ENCODE measurements at regions not wholly inside any gene's neighbourhood (a gene's known extent, or its start where the extent isn't known, plus 50 kb on each side); places are given as distances from the start of the nearest gene placed in this dataset.

DNA sequence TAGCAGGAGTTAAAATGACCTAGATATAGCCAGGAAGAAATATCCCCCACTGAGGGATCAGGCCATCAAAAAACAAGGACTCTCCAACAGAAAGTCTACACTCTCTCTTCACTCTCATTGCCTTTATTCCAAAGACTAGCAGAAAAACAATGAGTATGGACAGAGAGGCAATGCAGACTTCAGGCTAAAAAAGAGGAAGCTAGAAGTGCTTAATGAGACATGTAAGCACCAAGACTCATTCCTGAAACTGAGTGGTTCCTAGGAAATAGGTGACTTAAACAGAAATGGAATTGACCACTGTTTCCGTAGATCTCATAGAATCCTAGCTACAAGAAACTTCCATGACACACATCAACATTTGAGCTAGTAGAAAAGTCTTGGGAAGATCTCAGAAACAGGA lies 387.3 kb downstream of the KDM5D start:
- Histone ChIP-seq H3K4me3 (ENCODE audit: control extremely low read depth in 1 of 5, extremely low read depth in 1 of 5, insufficient read depth in 1 of 5, low read depth in 2 of 5, low read length in 4 of 5) (no peak overlapping the region), H2AFZ (ENCODE audit: insufficient read depth, low read depth, low read length, poor library complexity, severe bottlenecking) (no peak overlapping the region), H3K4me2 (replicated peaks; ENCODE audit: low read depth, low read length, poor library complexity, severe bottlenecking) (no peak overlapping the region), H3K27me3 (replicated peaks in 1 of 4; ENCODE audit: control extremely low read depth in 1 of 4, control insufficient read depth in 3 of 4, insufficient read depth in 4 of 4, low read length in 3 of 4) (no peaks in the 10 kb centered on the region), H3K36me3 (replicated peaks in 1 of 2; ENCODE audit: control extremely low read depth in 1 of 2, control insufficient read depth in 1 of 2, extremely low read depth in 1 of 2, insufficient read depth in 2 of 2, low read length in 1 of 2) (no peaks in the 10 kb centered on the region), H3K9me3 (ENCODE audit: control extremely low read depth in 1 of 3, control insufficient read depth in 2 of 3, insufficient read depth in 1 of 3, low read length in 2 of 3) (no peaks in the 10 kb centered on the region), H3K9ac (ENCODE audit: low read length) (no peak overlapping the region), H4K20me1 (ENCODE audit: control insufficient read depth, insufficient read depth, low read length, poor library complexity, severe bottlenecking) (no peaks in the 10 kb centered on the region), H3K4me1 (ENCODE audit: control insufficient read depth in 2 of 2, insufficient read depth in 2 of 2, low read length in 2 of 2) (no peaks in the 10 kb centered on the region), H3K27ac (ENCODE audit: low read length in 2 of 2) (no peak overlapping the region), H3K79me2 (ENCODE audit: control insufficient read depth, insufficient read depth, low read length) (no peaks in the 10 kb centered on the region)
- ChIA-PET CTCF (no interaction called here), POLR2A (no interaction called here)
- Mint-ChIP-seq H3K4me1 (no peaks in the 10 kb centered on the region), H3K27me3 (no peaks in the 10 kb centered on the region), H3K9me3 (ENCODE audit: insufficient read depth) (no peaks in the 10 kb centered on the region), H3K4me3 (no peak overlapping the region), H3K27ac (no peak overlapping the region)
- TF ChIP-seq, protein P1, sequence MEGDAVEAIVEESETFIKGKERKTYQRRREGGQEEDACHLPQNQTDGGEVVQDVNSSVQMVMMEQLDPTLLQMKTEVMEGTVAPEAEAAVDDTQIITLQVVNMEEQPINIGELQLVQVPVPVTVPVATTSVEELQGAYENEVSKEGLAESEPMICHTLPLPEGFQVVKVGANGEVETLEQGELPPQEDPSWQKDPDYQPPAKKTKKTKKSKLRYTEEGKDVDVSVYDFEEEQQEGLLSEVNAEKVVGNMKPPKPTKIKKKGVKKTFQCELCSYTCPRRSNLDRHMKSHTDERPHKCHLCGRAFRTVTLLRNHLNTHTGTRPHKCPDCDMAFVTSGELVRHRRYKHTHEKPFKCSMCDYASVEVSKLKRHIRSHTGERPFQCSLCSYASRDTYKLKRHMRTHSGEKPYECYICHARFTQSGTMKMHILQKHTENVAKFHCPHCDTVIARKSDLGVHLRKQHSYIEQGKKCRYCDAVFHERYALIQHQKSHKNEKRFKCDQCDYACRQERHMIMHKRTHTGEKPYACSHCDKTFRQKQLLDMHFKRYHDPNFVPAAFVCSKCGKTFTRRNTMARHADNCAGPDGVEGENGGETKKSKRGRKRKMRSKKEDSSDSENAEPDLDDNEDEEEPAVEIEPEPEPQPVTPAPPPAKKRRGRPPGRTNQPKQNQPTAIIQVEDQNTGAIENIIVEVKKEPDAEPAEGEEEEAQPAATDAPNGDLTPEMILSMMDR (IDR thresholded peaks at IDR 0.05): no peak
- TF ChIP-seq EZH2 (IDR thresholded peaks at IDR 0.05; ENCODE audit: borderline replicate concordance, insufficient read depth, low read depth, low read length, poor library complexity, severe bottlenecking): no peak
- ATAC-seq (ENCODE audit: low read depth) (no peak), DNase-seq (no peak)
- no CpG with 5 or more reads among the region's 1 CpG for WGBS (ENCODE audit: insufficient coverage)
- intact Hi-C loops (cut with micrococcal nuclease): no loop called here

DNA sequence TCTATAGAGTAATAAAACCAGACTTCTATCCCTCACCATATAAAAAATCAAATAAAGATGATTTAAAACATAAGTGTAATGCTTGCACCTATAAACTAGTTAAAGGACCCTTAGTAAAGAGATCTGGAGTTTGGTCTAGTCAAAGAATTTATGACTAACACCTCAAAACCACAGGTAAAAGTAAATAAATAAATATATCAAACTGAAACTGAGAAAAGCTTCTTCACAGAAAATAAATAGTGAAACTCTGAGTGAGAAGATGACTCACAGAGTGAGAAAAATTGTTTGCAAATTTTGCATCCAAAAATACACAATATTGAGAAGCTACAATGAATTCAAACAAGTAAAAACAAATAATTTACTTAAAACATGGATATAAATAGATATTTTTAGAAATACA lies 387.8 kb downstream of the KDM5D start:
- Mint-ChIP-seq H3K9me3 (ENCODE audit: insufficient read depth) (no peaks in the 10 kb centered on the region), H3K27ac (no peak overlapping the region)

More for the DNA sequence above, 387.8 kb downstream of the KDM5D start:
- no peak overlapping the region for H2AFZ ChIP-seq (ENCODE audit: insufficient read depth, low read depth, low read length, poor library complexity, severe bottlenecking)
- H3K27me3 Mint-ChIP-seq: no peaks in the 10 kb centered on the region
- H3K4me3 ChIP-seq (ENCODE audit: control extremely low read depth in 1 of 5, extremely low read depth in 1 of 5, insufficient read depth in 1 of 5, low read depth in 2 of 5, low read length in 4 of 5): no peak overlapping the region
- no peak overlapping the region for H3K9ac ChIP-seq (ENCODE audit: low read length)
- H3K4me3 Mint-ChIP-seq: no peak overlapping the region
- H3K36me3 ChIP-seq (replicated peaks in 1 of 2; ENCODE audit: control extremely low read depth in 1 of 2, control insufficient read depth in 1 of 2, extremely low read depth in 1 of 2, insufficient read depth in 2 of 2, low read length in 1 of 2): no peaks in the 10 kb centered on the region
- H4K20me1 ChIP-seq (ENCODE audit: control insufficient read depth, insufficient read depth, low read length, poor library complexity, severe bottlenecking): no peaks in the 10 kb centered on the region
- no peaks in the 10 kb centered on the region for H3K4me1 Mint-ChIP-seq
- no peaks in the 10 kb centered on the region for H3K4me1 ChIP-seq (ENCODE audit: control insufficient read depth in 2 of 2, insufficient read depth in 2 of 2, low read length in 2 of 2)
- no peak for DNase-seq
- ChIA-PET CTCF (no interaction called here), POLR2A (no interaction called here)
- no peak overlapping the region for H3K4me2 ChIP-seq (replicated peaks; ENCODE audit: low read depth, low read length, poor library complexity, severe bottlenecking)
- intact Hi-C loops (cut with micrococcal nuclease): no loop called here
- no peak for TF ChIP-seq EZH2 (IDR thresholded peaks at IDR 0.05; ENCODE audit: borderline replicate concordance, insufficient read depth, low read depth, low read length, poor library complexity, severe bottlenecking)
- TF ChIP-seq, protein P1 (IDR thresholded peaks at IDR 0.05): no peak
- no peaks in the 10 kb centered on the region for H3K79me2 ChIP-seq (ENCODE audit: control insufficient read depth, insufficient read depth, low read length)
- no peaks in the 10 kb centered on the region for H3K27me3 ChIP-seq (replicated peaks in 1 of 4; ENCODE audit: control extremely low read depth in 1 of 4, control insufficient read depth in 3 of 4, insufficient read depth in 4 of 4, low read length in 3 of 4)
- ATAC-seq (ENCODE audit: low read depth): no peak
- H3K27ac ChIP-seq (ENCODE audit: low read length in 2 of 2): no peak overlapping the region
- peaks cover 0 to 3% (median 0%) of the 10 kb centered on the region in 3 donors for H3K9me3 ChIP-seq (ENCODE audit: control extremely low read depth in 1 of 3, control insufficient read depth in 2 of 3, insufficient read depth in 1 of 3, low read length in 2 of 3)
